ENCODE measurements at regions not wholly inside any gene's neighbourhood (a gene's known extent, or its start where the extent isn't known, plus 50 kb on each side); places are given as distances from the start of the nearest gene placed in this dataset.

DNA sequence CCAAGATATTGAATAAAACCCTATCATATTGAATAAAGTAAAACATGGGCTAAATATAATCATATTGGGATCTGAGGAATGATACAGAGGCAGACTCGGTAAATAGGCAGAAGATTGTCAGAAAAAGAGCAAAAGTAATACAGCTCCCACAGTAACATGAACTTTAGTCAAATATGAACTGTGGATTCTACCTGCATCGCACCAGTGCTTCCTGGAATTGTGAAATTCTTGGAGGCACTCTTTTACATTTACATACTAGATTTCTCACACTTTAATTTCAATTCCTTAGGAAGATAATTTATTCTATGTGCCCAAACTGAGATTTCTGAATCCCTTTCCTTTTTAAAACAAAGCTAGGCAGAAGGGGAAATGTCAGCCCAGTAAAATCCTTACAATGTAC lies 325.1 kb upstream of the SLC39A10 start (continued):
- TF ChIP-seq POLR2AphosphoS5 (IDR thresholded peaks at IDR 0.05; ENCODE audit: low read depth, low read length): no peak

DNA sequence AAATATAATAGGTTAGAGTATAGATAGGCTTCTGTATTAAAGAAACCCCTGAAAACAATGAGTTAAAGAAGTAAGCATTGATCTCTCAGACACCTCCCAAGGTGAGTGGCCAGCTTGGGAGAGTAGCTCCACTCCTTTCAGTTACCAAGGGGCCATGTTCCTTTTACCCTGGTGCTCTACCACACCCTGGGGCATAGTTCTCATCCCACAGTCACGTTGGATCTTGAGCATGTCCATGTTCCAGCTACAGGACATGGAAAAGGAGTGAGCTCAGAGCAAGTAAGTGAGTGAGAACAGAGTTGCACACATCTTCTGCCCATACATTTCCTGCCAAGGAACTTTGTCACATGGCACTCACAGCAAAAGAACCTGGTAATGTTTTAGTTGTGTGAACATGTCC lies 325.9 kb upstream of the SLC39A10 start:
- no peak overlapping the region for H3K27ac ChIP-seq (ENCODE audit: low read depth in 2 of 2, low read length in 1 of 2)
- no peak overlapping the region for H3K9ac ChIP-seq
- no peaks in the 10 kb centered on the region for H3K27me3 ChIP-seq (ENCODE audit: insufficient read depth)
- no peaks in the 10 kb centered on the region; a peak in 1 of 4 replicates for H3K4me1 ChIP-seq (ENCODE audit: control insufficient read depth in 1 of 2, insufficient read depth in 2 of 2, low read depth in 1 of 2, low read length in 1 of 2)
- ChIA-PET CTCF (interaction anchor here (1.1 kb wide), 1 partner anchor 11 kb away, joined by 5 read pairs; no protein-coding TSS in a partner anchor), POLR2A (no interaction called here)
- H3K9me3 ChIP-seq: no peaks in the 10 kb centered on the region
- H3K4me2 ChIP-seq: no peak overlapping the region
- no peak for TF ChIP-seq TCF12 (IDR thresholded peaks at IDR 0.05)
- TF ChIP-seq, protein P1, sequence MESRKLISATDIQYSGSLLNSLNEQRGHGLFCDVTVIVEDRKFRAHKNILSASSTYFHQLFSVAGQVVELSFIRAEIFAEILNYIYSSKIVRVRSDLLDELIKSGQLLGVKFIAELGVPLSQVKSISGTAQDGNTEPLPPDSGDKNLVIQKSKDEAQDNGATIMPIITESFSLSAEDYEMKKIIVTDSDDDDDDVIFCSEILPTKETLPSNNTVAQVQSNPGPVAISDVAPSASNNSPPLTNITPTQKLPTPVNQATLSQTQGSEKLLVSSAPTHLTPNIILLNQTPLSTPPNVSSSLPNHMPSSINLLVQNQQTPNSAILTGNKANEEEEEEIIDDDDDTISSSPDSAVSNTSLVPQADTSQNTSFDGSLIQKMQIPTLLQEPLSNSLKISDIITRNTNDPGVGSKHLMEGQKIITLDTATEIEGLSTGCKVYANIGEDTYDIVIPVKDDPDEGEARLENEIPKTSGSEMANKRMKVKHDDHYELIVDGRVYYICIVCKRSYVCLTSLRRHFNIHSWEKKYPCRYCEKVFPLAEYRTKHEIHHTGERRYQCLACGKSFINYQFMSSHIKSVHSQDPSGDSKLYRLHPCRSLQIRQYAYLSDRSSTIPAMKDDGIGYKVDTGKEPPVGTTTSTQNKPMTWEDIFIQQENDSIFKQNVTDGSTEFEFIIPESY (IDR thresholded peaks at IDR 0.05; ENCODE audit: borderline replicate concordance, low read depth): no peak
- no peak for TF ChIP-seq RCOR1 (IDR thresholded peaks at IDR 0.05; ENCODE audit: low read length)
- no peak for TF ChIP-seq RFX5 (IDR thresholded peaks at IDR 0.05; ENCODE audit: low read length)
- no peak for TF ChIP-seq EP300 (IDR thresholded peaks at IDR 0.05; ENCODE audit: borderline replicate concordance in 1 of 2, low read depth in 1 of 2, low read length in 1 of 2)
- no peak for TF ChIP-seq SMC3 (IDR thresholded peaks at IDR 0.05; ENCODE audit: low read depth, low read length)
- TF ChIP-seq, protein P2, sequence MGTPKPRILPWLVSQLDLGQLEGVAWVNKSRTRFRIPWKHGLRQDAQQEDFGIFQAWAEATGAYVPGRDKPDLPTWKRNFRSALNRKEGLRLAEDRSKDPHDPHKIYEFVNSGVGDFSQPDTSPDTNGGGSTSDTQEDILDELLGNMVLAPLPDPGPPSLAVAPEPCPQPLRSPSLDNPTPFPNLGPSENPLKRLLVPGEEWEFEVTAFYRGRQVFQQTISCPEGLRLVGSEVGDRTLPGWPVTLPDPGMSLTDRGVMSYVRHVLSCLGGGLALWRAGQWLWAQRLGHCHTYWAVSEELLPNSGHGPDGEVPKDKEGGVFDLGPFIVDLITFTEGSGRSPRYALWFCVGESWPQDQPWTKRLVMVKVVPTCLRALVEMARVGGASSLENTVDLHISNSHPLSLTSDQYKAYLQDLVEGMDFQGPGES (IDR thresholded peaks at IDR 0.05; ENCODE audit: low read depth, low read length): no peak
- TF ChIP-seq, protein P3, sequence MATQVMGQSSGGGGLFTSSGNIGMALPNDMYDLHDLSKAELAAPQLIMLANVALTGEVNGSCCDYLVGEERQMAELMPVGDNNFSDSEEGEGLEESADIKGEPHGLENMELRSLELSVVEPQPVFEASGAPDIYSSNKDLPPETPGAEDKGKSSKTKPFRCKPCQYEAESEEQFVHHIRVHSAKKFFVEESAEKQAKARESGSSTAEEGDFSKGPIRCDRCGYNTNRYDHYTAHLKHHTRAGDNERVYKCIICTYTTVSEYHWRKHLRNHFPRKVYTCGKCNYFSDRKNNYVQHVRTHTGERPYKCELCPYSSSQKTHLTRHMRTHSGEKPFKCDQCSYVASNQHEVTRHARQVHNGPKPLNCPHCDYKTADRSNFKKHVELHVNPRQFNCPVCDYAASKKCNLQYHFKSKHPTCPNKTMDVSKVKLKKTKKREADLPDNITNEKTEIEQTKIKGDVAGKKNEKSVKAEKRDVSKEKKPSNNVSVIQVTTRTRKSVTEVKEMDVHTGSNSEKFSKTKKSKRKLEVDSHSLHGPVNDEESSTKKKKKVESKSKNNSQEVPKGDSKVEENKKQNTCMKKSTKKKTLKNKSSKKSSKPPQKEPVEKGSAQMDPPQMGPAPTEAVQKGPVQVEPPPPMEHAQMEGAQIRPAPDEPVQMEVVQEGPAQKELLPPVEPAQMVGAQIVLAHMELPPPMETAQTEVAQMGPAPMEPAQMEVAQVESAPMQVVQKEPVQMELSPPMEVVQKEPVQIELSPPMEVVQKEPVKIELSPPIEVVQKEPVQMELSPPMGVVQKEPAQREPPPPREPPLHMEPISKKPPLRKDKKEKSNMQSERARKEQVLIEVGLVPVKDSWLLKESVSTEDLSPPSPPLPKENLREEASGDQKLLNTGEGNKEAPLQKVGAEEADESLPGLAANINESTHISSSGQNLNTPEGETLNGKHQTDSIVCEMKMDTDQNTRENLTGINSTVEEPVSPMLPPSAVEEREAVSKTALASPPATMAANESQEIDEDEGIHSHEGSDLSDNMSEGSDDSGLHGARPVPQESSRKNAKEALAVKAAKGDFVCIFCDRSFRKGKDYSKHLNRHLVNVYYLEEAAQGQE (IDR thresholded peaks at IDR 0.05; ENCODE audit: low read depth, low read length): no peak
- TF ChIP-seq, protein P4, sequence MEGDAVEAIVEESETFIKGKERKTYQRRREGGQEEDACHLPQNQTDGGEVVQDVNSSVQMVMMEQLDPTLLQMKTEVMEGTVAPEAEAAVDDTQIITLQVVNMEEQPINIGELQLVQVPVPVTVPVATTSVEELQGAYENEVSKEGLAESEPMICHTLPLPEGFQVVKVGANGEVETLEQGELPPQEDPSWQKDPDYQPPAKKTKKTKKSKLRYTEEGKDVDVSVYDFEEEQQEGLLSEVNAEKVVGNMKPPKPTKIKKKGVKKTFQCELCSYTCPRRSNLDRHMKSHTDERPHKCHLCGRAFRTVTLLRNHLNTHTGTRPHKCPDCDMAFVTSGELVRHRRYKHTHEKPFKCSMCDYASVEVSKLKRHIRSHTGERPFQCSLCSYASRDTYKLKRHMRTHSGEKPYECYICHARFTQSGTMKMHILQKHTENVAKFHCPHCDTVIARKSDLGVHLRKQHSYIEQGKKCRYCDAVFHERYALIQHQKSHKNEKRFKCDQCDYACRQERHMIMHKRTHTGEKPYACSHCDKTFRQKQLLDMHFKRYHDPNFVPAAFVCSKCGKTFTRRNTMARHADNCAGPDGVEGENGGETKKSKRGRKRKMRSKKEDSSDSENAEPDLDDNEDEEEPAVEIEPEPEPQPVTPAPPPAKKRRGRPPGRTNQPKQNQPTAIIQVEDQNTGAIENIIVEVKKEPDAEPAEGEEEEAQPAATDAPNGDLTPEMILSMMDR (IDR thresholded peaks at IDR 0.05): no peak
- no peak for TF ChIP-seq YY1 (IDR thresholded peaks at IDR 0.05; ENCODE audit: low read depth)
- TF ChIP-seq, protein P5, sequence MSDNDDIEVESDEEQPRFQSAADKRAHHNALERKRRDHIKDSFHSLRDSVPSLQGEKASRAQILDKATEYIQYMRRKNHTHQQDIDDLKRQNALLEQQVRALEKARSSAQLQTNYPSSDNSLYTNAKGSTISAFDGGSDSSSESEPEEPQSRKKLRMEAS (IDR thresholded peaks at IDR 0.05; ENCODE audit: low read depth): no peak
- TF ChIP-seq FOXJ3 (CRISPR knock-in tag; IDR thresholded peaks at IDR 0.05): no peak
- TF ChIP-seq NRF1 (IDR thresholded peaks at IDR 0.05; ENCODE audit: low read depth, low read length): no peak
- TF ChIP-seq, protein P6, sequence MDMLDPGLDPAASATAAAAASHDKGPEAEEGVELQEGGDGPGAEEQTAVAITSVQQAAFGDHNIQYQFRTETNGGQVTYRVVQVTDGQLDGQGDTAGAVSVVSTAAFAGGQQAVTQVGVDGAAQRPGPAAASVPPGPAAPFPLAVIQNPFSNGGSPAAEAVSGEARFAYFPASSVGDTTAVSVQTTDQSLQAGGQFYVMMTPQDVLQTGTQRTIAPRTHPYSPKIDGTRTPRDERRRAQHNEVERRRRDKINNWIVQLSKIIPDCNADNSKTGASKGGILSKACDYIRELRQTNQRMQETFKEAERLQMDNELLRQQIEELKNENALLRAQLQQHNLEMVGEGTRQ (IDR thresholded peaks at IDR 0.05; ENCODE audit: borderline replicate concordance, low read depth, low read length): no peak
- no peak for TF ChIP-seq GABPA (IDR thresholded peaks at IDR 0.05; ENCODE audit: low read depth)
- no peak for TF ChIP-seq JUND (IDR thresholded peaks at IDR 0.05)
- no peak for TF ChIP-seq SIN3A (IDR thresholded peaks at IDR 0.05; ENCODE audit: borderline replicate concordance, low read depth, low read length)
- TF ChIP-seq MEF2A (IDR thresholded peaks at IDR 0.05; ENCODE audit: borderline replicate concordance, low read depth): no peak
- no peak for TF ChIP-seq ELF1 (IDR thresholded peaks at IDR 0.05)
- no peaks in the 10 kb centered on the region for H3K9me2 ChIP-seq
- no peaks in the 10 kb centered on the region for H4K20me1 ChIP-seq (ENCODE audit: insufficient read depth)
- no peak overlapping the region for H2AFZ ChIP-seq (ENCODE audit: low read depth)
- no peaks in the 10 kb centered on the region for H3K79me2 ChIP-seq (ENCODE audit: insufficient read depth)
- no peaks in the 10 kb centered on the region for H3F3A ChIP-seq (replicated peaks; ENCODE audit: insufficient read depth)
- H3K36me3 ChIP-seq (replicated peaks in 1 of 2; ENCODE audit: control insufficient read depth in 1 of 2, insufficient read depth in 2 of 2, low read length in 1 of 2): no peaks in the 10 kb centered on the region
- WGBS (ENCODE audit: low lambda C conversion rate): 42% methylated on average over 1 of the region's 1 CpG
- DNase-seq: no peak
- H3K4me3 ChIP-seq (ENCODE audit: low read depth in 2 of 2, low read length in 1 of 2): no peak overlapping the region
